Fibroblast of lung (primary cell): ENCODE measurements at regions not wholly inside any gene's neighbourhood (a gene's known extent, or its start where the extent isn't known, plus 50 kb on each side); places are given as distances from the start of the nearest gene placed in this dataset.

Source experiments
- DNase-seq, 2 donors: peaks; one replicate each; pipeline versions ENCODE4 v3.0.0 to v3.0.0-alpha.2; 2010; ENCODE audit warnings: low read depth in 2 of 2
- H2AFZ ChIP-seq: 2 replicates; pipeline ENCODE4 v1.5.1; 2012; ENCODE audit warnings: low read length, control low read depth, inconsistent platforms
- H3K27ac ChIP-seq: 2 replicates; pipeline ENCODE4 v1.5.1; 2011; ENCODE audit warnings: low read length, control low read depth; ENCODE audit not compliant: insufficient read depth
- H3K27me3 ChIP-seq: 2 replicates; pipeline ENCODE4 v1.5.1; 2011; ENCODE audit warnings: mild to moderate bottlenecking, low read length; ENCODE audit not compliant: control insufficient read depth, insufficient read depth
- H3K36me3 ChIP-seq: 2 replicates; pipeline ENCODE4 v1.5.1; 2011; ENCODE audit warnings: low read length; ENCODE audit not compliant: control insufficient read depth, insufficient read depth
- H3K4me1 ChIP-seq: 2 replicates; pipeline ENCODE4 v1.5.1; 2011; ENCODE audit warnings: low read length; ENCODE audit not compliant: control insufficient read depth, insufficient read depth; ENCODE audit errors: extremely low read depth
- H3K4me2 ChIP-seq: 2 replicates; pipeline ENCODE4 v1.5.1; 2011; ENCODE audit warnings: low read length, control low read depth; ENCODE audit not compliant: insufficient read depth; ENCODE audit errors: extremely low read depth
- H3K4me3 ChIP-seq, 4 experiments: fragments of 200-600 bp in 1 of 4; sonication (generic) in 1 of 4; replicated peaks in 1 of 4; 2 replicates each; pipeline ENCODE4 v1.5.1; 2011 to 2016; ENCODE audit warnings: low read length in 4 of 4, low read depth in 3 of 4, mild to moderate bottlenecking in 3 of 4, control low read depth in 2 of 4, inconsistent platforms in 1 of 4, mixed read lengths in 1 of 4; ENCODE audit not compliant: insufficient read depth in 1 of 4; ENCODE audit errors: control extremely low read depth in 1 of 4
- H3K79me2 ChIP-seq: 2 replicates; pipeline ENCODE4 v1.5.1; 2012; ENCODE audit warnings: mild to moderate bottlenecking, low read length, inconsistent platforms; ENCODE audit not compliant: control insufficient read depth, insufficient read depth
- H3K9ac ChIP-seq: 2 replicates; pipeline ENCODE4 v1.5.1; 2011; ENCODE audit warnings: mild to moderate bottlenecking, low read length, control low read depth; ENCODE audit not compliant: insufficient read depth
- H3K9me3 ChIP-seq: 2 replicates; pipeline ENCODE4 v1.5.1; 2012; ENCODE audit warnings: low read depth, low read length; ENCODE audit not compliant: control insufficient read depth, insufficient read depth
- H4K20me1 ChIP-seq: 2 replicates; pipeline ENCODE4 v1.5.1; 2011; ENCODE audit warnings: low read length; ENCODE audit not compliant: control insufficient read depth, insufficient read depth; ENCODE audit errors: extremely low read depth
- EZH2 ChIP-seq: IDR thresholded peaks from 2 replicates; pipeline ENCODE4 v1.5.1; 2012; ENCODE audit warnings: low read length, control low read depth, mild to moderate bottlenecking; ENCODE audit errors: missing control alignments
- TF ChIP-seq, protein P1 (sequence below), 2 donors: IDR thresholded peaks in 1 of 2; conservative IDR thresholded peaks in 1 of 2; 1 replicate in 1 of 2; 2 replicates in 1 of 2; pipeline ENCODE4 v1.5.1; 2011 to 2012; ENCODE audit warnings: low read length in 2 of 2, control low read depth in 1 of 2, inconsistent platforms in 1 of 2, low read depth in 1 of 2, mild to moderate bottlenecking in 1 of 2

GRCh38 chr5:165266939-165267338 is 1761.5 kb downstream of the MAT2B start:
- TF ChIP-seq, protein P1, sequence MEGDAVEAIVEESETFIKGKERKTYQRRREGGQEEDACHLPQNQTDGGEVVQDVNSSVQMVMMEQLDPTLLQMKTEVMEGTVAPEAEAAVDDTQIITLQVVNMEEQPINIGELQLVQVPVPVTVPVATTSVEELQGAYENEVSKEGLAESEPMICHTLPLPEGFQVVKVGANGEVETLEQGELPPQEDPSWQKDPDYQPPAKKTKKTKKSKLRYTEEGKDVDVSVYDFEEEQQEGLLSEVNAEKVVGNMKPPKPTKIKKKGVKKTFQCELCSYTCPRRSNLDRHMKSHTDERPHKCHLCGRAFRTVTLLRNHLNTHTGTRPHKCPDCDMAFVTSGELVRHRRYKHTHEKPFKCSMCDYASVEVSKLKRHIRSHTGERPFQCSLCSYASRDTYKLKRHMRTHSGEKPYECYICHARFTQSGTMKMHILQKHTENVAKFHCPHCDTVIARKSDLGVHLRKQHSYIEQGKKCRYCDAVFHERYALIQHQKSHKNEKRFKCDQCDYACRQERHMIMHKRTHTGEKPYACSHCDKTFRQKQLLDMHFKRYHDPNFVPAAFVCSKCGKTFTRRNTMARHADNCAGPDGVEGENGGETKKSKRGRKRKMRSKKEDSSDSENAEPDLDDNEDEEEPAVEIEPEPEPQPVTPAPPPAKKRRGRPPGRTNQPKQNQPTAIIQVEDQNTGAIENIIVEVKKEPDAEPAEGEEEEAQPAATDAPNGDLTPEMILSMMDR (conservative IDR thresholded peaks at IDR 0.05 in 1 of 2, IDR thresholded peaks at IDR 0.05 in 1 of 2; ENCODE audit: low read depth in 1 of 2, low read length in 2 of 2): no peak
- no peak for TF ChIP-seq EZH2
- H3K9ac ChIP-seq: no peak overlapping the region
- H3K27me3 ChIP-seq: no peaks in the 10 kb centered on the region
- H3K4me2 ChIP-seq: no peak overlapping the region
- no peak for DNase-seq
- no peak overlapping the region for H2AFZ ChIP-seq
- H3K4me3 ChIP-seq: no peak overlapping the region
- no peaks in the 10 kb centered on the region for H3K36me3 ChIP-seq
- no peaks in the 10 kb centered on the region for H3K9me3 ChIP-seq
- no peaks in the 10 kb centered on the region for H3K4me1 ChIP-seq
- H4K20me1 ChIP-seq: no peaks in the 10 kb centered on the region
- H3K79me2 ChIP-seq: no peaks in the 10 kb centered on the region
- H3K27ac ChIP-seq: no peak overlapping the region

- H3K4me3 ChIP-seq: no peak overlapping the region
- no peak overlapping the region for H2AFZ ChIP-seq
- H3K9ac ChIP-seq: no peak overlapping the region
- H3K27me3 ChIP-seq: no peaks in the 10 kb centered on the region
- no peak overlapping the region for H3K27ac ChIP-seq
- no peak overlapping the region for H3K4me2 ChIP-seq
- no peaks in the 10 kb centered on the region for H4K20me1 ChIP-seq
- no peaks in the 10 kb centered on the region for H3K79me2 ChIP-seq
- no peaks in the 10 kb centered on the region for H3K36me3 ChIP-seq
- H3K9me3 ChIP-seq: no peaks in the 10 kb centered on the region
- TF ChIP-seq EZH2: no peak
- TF ChIP-seq, protein P1 (conservative IDR thresholded peaks at IDR 0.05 in 1 of 2, IDR thresholded peaks at IDR 0.05 in 1 of 2; ENCODE audit: low read depth in 1 of 2, low read length in 2 of 2): no peak
- DNase-seq: no peak
- no peaks in the 10 kb centered on the region for H3K4me1 ChIP-seq
Observed at GRCh38 chr5:165272436-165272835, 1767.0 kb downstream of the MAT2B start.

GRCh38 chr5:165277661-165278060 is 1772.2 kb downstream of the MAT2B start:
- no peaks in the 10 kb centered on the region for H3K4me1 ChIP-seq
- H2AFZ ChIP-seq: no peak overlapping the region

More at GRCh38 chr5:165277661-165278060, 1772.2 kb downstream of the MAT2B start:
- H3K27me3 ChIP-seq: no peaks in the 10 kb centered on the region
- TF ChIP-seq EZH2: no peak
- TF ChIP-seq, protein P1 (conservative IDR thresholded peaks at IDR 0.05 in 1 of 2, IDR thresholded peaks at IDR 0.05 in 1 of 2; ENCODE audit: low read depth in 1 of 2, low read length in 2 of 2): no peak
- H3K9me3 ChIP-seq: no peaks in the 10 kb centered on the region
- H3K27ac ChIP-seq: no peak overlapping the region
- no peaks in the 10 kb centered on the region for H3K79me2 ChIP-seq
- H4K20me1 ChIP-seq: no peaks in the 10 kb centered on the region
- no peaks in the 10 kb centered on the region for H3K36me3 ChIP-seq
- no peak overlapping the region for H3K4me2 ChIP-seq
- no peak overlapping the region for H3K4me3 ChIP-seq
- no peak overlapping the region for H3K9ac ChIP-seq
- no peak for DNase-seq
